GM12891 (cell line): ENCODE measurements at regions not wholly inside any gene's neighbourhood (a gene's known extent, or its start where the extent isn't known, plus 50 kb on each side); places are given as distances from the start of the nearest gene placed in this dataset.

Experiments used
- PAX5 ChIP-seq: IDR thresholded peaks from 2 replicates; pipeline ENCODE4 v1.6.1; 2011; ENCODE audit warnings: low read length, moderate library complexity, mild to moderate bottlenecking; ENCODE audit not compliant: insufficient read depth, severe bottlenecking
- POLR2A ChIP-seq: IDR thresholded peaks from 2 replicates; pipeline ENCODE4 v1.6.1; 2011; ENCODE audit warnings: low read depth, low read length, control low read depth
- POLR2AphosphoS5 ChIP-seq: IDR thresholded peaks from 2 replicates; pipeline ENCODE4 v1.6.1; 2011; ENCODE audit warnings: low read depth, low read length, control low read depth
- POU2F2 ChIP-seq: IDR thresholded peaks from 2 replicates; pipeline ENCODE4 v1.6.1; 2011; ENCODE audit warnings: low read depth, mild to moderate bottlenecking, control low read depth, low read length, moderate library complexity
- TAF1 ChIP-seq: IDR thresholded peaks from 2 replicates; pipeline ENCODE4 v1.6.1; 2011; ENCODE audit warnings: low read depth, low read length, control low read depth

GRCh38 chrX:149092179-149092578 lies 412.9 kb downstream of the IDS start:
- TF ChIP-seq POLR2A (no peak), POLR2AphosphoS5 (no peak), TAF1 (no peak), PAX5 (no peak), POU2F2 (no peak)
